Activated CD4-positive, alpha-beta T cell treated with anti-CD3 and anti-CD28 coated beads for 36 hours (primary cell): ENCODE measurements at regions not wholly inside any gene's neighbourhood (a gene's known extent, or its start where the extent isn't known, plus 50 kb on each side); places are given as distances from the start of the nearest gene placed in this dataset.
"Not testable (repeated sequence)": the region's sequence is repeated elsewhere in the genome, so short reads cannot be mapped to it uniquely, and the experiment has no call there.

Source experiments
- ATAC-seq: fragments of 200-7000 bp; cut with Tn5 transposase; one replicate; pipeline ENCODE4 v1.10.0; 2021; ENCODE audit warnings: mild to moderate bottlenecking, moderate library complexity
- CTCF ChIA-PET: fragments of 350-600 bp; sonication (Branson Sonifier 250); formaldehyde crosslinking; loops from one replicate; lab custom pipeline; 2021; ENCODE audit warnings: antibody characterized with exemption; lab: Charles Lee
- POLR2A ChIA-PET: fragments of 350-600 bp; sonication (Branson Sonifier 250); formaldehyde crosslinking; loops from one replicate; lab custom pipeline; 2021; ENCODE audit warnings: antibody characterized with exemption, inconsistent platforms; lab: Charles Lee
- DNase-seq: peaks from one replicate; pipeline ENCODE4 v3.0.0-alpha.2; 2020
- H3K27ac Mint-ChIP-seq: one replicate; pipeline ENCODE4 v1.8.0; 2021; ENCODE audit warnings: mixed read lengths
- H3K27me3 Mint-ChIP-seq: one replicate; pipeline ENCODE4 v1.8.0; 2021; ENCODE audit warnings: mixed read lengths
- H3K36me3 Mint-ChIP-seq: one replicate; pipeline ENCODE4 v1.8.0; 2021; ENCODE audit warnings: low read depth, mixed read lengths
- H3K4me1 Mint-ChIP-seq: one replicate; pipeline ENCODE4 v1.8.0; 2021; ENCODE audit warnings: mixed read lengths
- H3K4me3 Mint-ChIP-seq: one replicate; pipeline ENCODE4 v1.8.0; 2021; ENCODE audit warnings: mild to moderate bottlenecking, moderate library complexity, mixed read lengths
- H3K9me3 Mint-ChIP-seq: one replicate; pipeline ENCODE4 v1.8.0; 2021; ENCODE audit warnings: low read depth, mixed read lengths
- intact Hi-C, 2 experiments: fragments of 100-400 bp; cut with DNase I in 1 of 2; cut with micrococcal nuclease in 1 of 2; formaldehyde crosslinking; loops; one replicate each; pipeline versions ENCODE4 v1.14.2 to v1.15.1; 2022 to 2024; cut with DNase I, micrococcal nuclease

DNA sequence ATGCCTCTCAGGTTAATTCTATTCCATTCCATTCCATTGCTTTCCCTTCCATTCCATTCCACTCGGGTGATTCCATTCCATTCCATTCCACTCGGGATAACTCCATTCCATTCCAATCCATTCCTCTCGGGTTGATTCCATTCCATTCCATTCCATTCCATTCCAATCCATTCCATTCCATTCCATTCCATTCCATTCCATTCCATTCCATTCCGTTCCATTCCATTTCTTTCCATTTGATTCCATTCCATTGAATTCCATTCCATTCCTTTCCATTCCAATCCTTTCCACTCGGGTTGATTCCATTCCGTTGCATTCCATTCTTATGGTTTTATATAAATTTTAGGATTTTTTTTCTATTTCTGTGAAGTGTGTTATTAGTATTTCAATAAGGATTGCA is 170.2 kb downstream of the CWH43 start:
- H3K4me3 Mint-ChIP-seq, ATAC-seq, H3K27me3 Mint-ChIP-seq, intact Hi-C loops, DNase-seq, H3K27ac Mint-ChIP-seq, H3K4me1 Mint-ChIP-seq, CTCF ChIA-PET, POLR2A ChIA-PET: not testable (repeated sequence)
- peaks cover 35% of the 10 kb centered on the region for H3K36me3 Mint-ChIP-seq
- H3K9me3 Mint-ChIP-seq, result peaks cover 46% of the 10 kb centered on the region

- DNase-seq, H3K27ac Mint-ChIP-seq, POLR2A ChIA-PET, H3K4me1 Mint-ChIP-seq, intact Hi-C loops, H3K4me3 Mint-ChIP-seq, CTCF ChIA-PET, H3K27me3 Mint-ChIP-seq, ATAC-seq: not testable (repeated sequence)
- Mint-ChIP-seq H3K36me3 (peaks cover 35% of the 10 kb centered on the region), H3K9me3 (peaks cover 42% of the 10 kb centered on the region)
These were observed 171.6 kb downstream of the CWH43 start for GRCh38 chr4:49157630-49158029.

GRCh38 chr4:49161111-49161541 is 175.1 kb downstream of the CWH43 start:
- DNase-seq, H3K4me3 Mint-ChIP-seq, H3K4me1 Mint-ChIP-seq, POLR2A ChIA-PET, H3K36me3 Mint-ChIP-seq, ATAC-seq, H3K27me3 Mint-ChIP-seq, H3K27ac Mint-ChIP-seq, CTCF ChIA-PET, intact Hi-C loops: not testable (repeated sequence)
- H3K9me3 Mint-ChIP-seq, result peaks cover 12% of the 10 kb centered on the region

- H3K9me3 Mint-ChIP-seq, H3K4me1 Mint-ChIP-seq, ATAC-seq, CTCF ChIA-PET, H3K27me3 Mint-ChIP-seq, H3K27ac Mint-ChIP-seq, intact Hi-C loops, H3K36me3 Mint-ChIP-seq, DNase-seq, H3K4me3 Mint-ChIP-seq, POLR2A ChIA-PET: not testable (repeated sequence)
These were observed 178.8 kb downstream of the CWH43 start for GRCh38 chr4:49164916-49165315.

DNA sequence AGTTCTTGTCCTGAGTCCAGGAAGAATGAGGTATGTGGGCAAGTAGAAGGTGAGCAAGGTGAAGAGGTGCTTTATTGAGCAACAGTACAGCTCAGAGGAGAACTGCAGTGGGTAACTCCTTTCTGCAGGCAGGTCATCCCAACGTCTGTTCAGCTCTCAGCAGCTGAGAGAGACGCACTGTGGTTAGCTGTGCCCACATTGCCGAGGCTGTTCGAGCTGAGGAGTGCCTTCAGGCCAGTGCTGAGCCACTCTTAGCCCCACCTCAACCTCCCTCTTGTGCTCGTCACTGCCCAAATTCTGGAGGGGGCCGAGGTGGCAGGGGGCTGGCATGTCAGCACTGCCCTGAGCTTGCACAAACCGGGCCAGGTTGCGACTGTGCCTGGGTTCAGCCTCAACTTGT is 191.8 kb downstream of the CWH43 start:
- H3K27ac Mint-ChIP-seq, result not testable (repeated sequence)

DNA sequence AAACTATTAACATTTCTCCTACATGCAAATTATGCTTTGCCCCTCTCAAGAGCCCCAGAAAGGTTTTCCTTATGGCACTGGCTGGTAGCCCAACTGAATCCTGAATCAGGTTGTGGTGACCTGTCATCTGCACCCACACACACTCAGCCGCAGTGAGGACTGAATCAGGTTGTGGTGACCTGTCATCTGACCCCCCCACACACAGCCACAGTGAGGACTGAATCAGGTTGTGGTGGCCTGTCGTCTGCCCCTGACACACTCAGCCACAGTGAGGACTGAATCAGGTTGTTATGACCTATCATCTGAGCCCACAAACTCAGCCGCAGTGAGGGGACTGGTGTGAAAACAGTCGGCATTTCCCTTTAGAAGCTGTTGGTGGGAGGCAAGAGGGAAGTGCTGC is 195.0 kb downstream of the CWH43 start:
- DNase-seq, H3K27me3 Mint-ChIP-seq, H3K36me3 Mint-ChIP-seq, intact Hi-C loops, H3K9me3 Mint-ChIP-seq, POLR2A ChIA-PET, H3K4me3 Mint-ChIP-seq, H3K27ac Mint-ChIP-seq, ATAC-seq, CTCF ChIA-PET, H3K4me1 Mint-ChIP-seq: not testable (repeated sequence)

More for the DNA sequence above, 191.8 kb downstream of the CWH43 start:
- CTCF ChIA-PET, H3K4me1 Mint-ChIP-seq, DNase-seq, H3K36me3 Mint-ChIP-seq, POLR2A ChIA-PET, H3K27me3 Mint-ChIP-seq, H3K4me3 Mint-ChIP-seq, intact Hi-C loops, ATAC-seq, H3K9me3 Mint-ChIP-seq: not testable (repeated sequence)

DNA sequence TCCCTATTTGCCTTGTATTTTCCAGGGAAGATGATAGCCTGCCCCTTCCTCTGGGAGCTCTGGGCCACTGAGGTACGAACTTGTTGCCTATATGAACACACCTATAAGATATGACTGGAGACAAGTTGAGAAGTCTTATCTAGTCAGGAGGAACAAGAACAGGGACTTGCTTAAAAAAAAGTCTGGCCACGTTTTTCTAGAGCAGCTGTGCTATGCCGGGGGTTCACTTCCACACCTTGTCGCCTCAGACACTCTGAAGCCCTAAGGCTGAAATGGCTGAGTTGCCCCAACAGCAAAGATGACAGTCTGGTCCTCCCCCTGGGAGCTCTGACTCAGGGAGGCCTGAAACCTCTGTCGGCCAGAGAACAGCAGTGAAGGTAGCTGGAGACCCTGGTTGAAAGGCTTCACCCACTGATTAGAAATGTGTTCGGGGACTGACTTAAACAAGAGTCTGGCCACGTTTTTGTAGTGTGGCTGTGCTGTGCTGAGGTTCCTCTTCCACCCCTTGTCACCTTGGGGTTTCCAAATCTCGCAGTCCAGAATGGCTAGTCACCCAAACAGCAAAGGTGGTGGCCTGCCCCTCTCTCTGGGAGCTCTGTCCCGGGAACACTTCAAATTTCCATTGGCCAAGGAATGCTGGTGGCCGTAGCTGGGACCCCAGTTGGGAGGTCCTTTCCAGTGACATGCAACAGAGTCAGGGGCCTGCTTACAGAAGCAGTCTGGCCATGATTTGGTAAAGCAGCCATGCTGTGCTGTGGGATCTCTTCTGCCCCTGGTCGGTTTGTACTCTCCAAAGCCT is 225.5 kb downstream of the CWH43 start:
- not testable (repeated sequence) for H3K27me3 Mint-ChIP-seq, ATAC-seq

GRCh38 chr4:49213250-49213649 is 227.2 kb downstream of the CWH43 start:
- DNase-seq, H3K27ac Mint-ChIP-seq, H3K4me1 Mint-ChIP-seq, CTCF ChIA-PET, ATAC-seq, POLR2A ChIA-PET, H3K36me3 Mint-ChIP-seq, H3K27me3 Mint-ChIP-seq, H3K4me3 Mint-ChIP-seq, intact Hi-C loops: not testable (repeated sequence)
- peaks cover 14% of the 10 kb centered on the region for H3K9me3 Mint-ChIP-seq

More for the DNA sequence above, 225.5 kb downstream of the CWH43 start:
- POLR2A ChIA-PET, intact Hi-C loops, CTCF ChIA-PET, DNase-seq, H3K27ac Mint-ChIP-seq, H3K4me3 Mint-ChIP-seq, H3K36me3 Mint-ChIP-seq, H3K4me1 Mint-ChIP-seq: not testable (repeated sequence)
- peaks cover 11% of the 10 kb centered on the region for H3K9me3 Mint-ChIP-seq

- ATAC-seq, H3K36me3 Mint-ChIP-seq, DNase-seq, H3K4me1 Mint-ChIP-seq, H3K4me3 Mint-ChIP-seq, CTCF ChIA-PET, intact Hi-C loops, H3K27me3 Mint-ChIP-seq, POLR2A ChIA-PET, H3K27ac Mint-ChIP-seq: not testable (repeated sequence)
- peaks cover 14% of the 10 kb centered on the region for H3K9me3 Mint-ChIP-seq
These were observed 227.7 kb downstream of the CWH43 start for GRCh38 chr4:49213750-49214149.

DNA sequence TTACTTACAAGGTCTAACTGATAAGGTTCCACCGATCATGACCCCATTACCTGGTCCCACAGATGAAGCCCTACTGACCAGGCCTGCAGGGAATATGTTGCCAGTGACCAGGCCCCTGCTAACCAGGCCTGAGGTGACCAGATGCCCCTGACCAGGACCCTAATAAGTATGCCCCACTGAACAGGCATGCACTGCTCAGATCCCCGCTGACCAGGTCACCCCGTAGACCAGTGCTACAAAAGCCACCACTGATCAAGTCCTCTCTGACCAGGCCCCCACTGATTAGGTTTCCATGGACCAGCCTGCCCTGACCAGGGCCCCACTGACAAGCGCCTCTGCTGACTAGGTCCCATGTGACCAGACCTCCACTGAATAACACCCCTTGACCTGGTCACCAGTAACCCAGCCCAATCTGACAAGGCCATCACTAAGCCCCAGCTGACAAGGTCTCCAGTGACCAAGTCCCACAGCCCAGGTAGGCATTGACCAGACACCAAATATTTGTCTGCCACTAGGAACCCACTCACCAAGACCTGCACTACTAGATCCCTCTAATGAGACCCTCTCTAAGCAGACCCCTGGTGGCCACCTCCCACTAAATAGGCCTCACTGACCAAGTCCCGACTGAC is 228.5 kb downstream of the CWH43 start:
- H3K27me3 Mint-ChIP-seq, ATAC-seq, H3K27ac Mint-ChIP-seq, CTCF ChIA-PET, H3K36me3 Mint-ChIP-seq, H3K4me1 Mint-ChIP-seq, intact Hi-C loops, H3K4me3 Mint-ChIP-seq, POLR2A ChIA-PET, DNase-seq: not testable (repeated sequence)
- peaks cover 21% of the 10 kb centered on the region for H3K9me3 Mint-ChIP-seq

DNA sequence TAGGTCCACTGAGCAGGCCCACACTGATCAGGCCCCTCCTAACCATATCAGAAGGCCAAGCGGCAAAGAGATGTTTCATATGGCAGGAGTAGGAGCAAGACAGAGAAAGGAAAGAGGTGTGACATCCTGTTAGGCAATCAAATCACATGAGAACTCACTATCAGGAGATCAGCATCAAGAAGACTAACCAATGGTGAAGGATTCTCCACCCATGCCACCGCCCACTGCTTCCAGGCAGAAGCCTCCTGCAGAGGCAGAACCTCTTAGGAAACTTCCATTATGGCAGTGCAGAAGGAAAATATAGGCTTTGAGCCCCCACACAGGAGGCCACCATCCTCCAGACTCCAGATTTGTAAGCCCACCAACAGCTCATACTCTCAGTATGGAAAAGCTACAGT is 229.0 kb downstream of the CWH43 start:
- POLR2A ChIA-PET, H3K27ac Mint-ChIP-seq, H3K4me1 Mint-ChIP-seq, CTCF ChIA-PET, H3K4me3 Mint-ChIP-seq, DNase-seq, H3K36me3 Mint-ChIP-seq, H3K27me3 Mint-ChIP-seq, ATAC-seq, intact Hi-C loops: not testable (repeated sequence)
- H3K9me3 Mint-ChIP-seq, result peaks cover 20% of the 10 kb centered on the region

DNA sequence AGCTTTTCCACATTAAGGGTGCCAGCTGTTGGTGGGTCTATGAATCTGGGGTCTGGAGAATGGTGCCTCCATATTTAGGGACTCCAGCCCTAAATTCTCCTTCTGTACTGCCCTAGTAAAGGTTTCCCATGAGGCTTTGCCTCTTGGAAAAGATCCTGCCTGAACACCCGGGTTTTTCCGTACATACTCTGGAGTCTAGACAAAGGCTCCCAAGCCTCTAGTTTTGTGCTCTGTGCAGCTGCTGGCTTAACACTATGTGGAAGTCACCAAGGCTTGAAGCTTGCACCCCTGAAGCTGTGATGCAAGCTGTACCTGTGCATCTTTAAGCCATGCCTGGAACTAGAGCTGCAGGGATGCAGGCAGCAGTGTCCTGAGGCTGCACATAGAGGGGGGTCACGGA is 230.5 kb downstream of the CWH43 start:
- not testable (repeated sequence) for ATAC-seq, H3K36me3 Mint-ChIP-seq

More for the DNA sequence above, 230.5 kb downstream of the CWH43 start:
- H3K27me3 Mint-ChIP-seq, POLR2A ChIA-PET, intact Hi-C loops, H3K27ac Mint-ChIP-seq, CTCF ChIA-PET, H3K4me3 Mint-ChIP-seq, DNase-seq, H3K4me1 Mint-ChIP-seq: not testable (repeated sequence)
- H3K9me3 Mint-ChIP-seq, result peaks cover 22% of the 10 kb centered on the region
